HepG2 (cell line): ENCODE measurements at regions not wholly inside any gene's neighbourhood (a gene's known extent, or its start where the extent isn't known, plus 50 kb on each side); places are given as distances from the start of the nearest gene placed in this dataset.

Experiments used
- AGO2 ChIP-seq: fragments of 200-400 bp; formaldehyde crosslinking; optimal IDR thresholded peaks from 2 replicates; pipeline ENCODE3; 2017; ENCODE audit warnings: mild to moderate bottlenecking, low read depth, low read length, moderate library complexity
- FOXJ3 ChIP-seq: sonication (generic); formaldehyde crosslinking; IDR thresholded peaks from 2 replicates; pipeline ENCODE4 v1.4.0; 2020; ENCODE audit warnings: missing genetic modification reagents, mild to moderate bottlenecking, borderline replicate concordance
- HHEX ChIP-seq: IDR thresholded peaks from 2 replicates; pipeline ENCODE4 v1.6.1; 2016; ENCODE audit warnings: control low read depth
- HNRNPUL1 ChIP-seq: fragments of 200-400 bp; formaldehyde crosslinking; IDR thresholded peaks from 2 replicates; pipeline ENCODE4 v1.6.1; 2017; ENCODE audit warnings: low read depth, mild to moderate bottlenecking, low read length, moderate library complexity
- ISL2 ChIP-seq: sonication (generic); formaldehyde crosslinking; IDR thresholded peaks from 2 replicates; pipeline ENCODE4 v1.5.0; 2020; ENCODE audit warnings: missing genetic modification reagents
- KAT7 ChIP-seq: IDR thresholded peaks from 2 replicates; pipeline ENCODE4 v1.6.1; 2018; ENCODE audit warnings: borderline replicate concordance, missing compliant biosample characterization
- NBN ChIP-seq: fragments of 450-650 bp; conservative IDR thresholded peaks from 2 replicates; pipeline ENCODE4 v1.6.1; 2017
- RFX5 ChIP-seq: IDR thresholded peaks from 2 replicates; pipeline ENCODE4 v1.6.1; 2011; ENCODE audit warnings: low read depth, low read length, improper control_type of control experiment
- TGIF2 ChIP-seq: IDR thresholded peaks from 2 replicates; pipeline ENCODE4 v1.6.1; 2016; ENCODE audit warnings: control low read depth, missing compliant biosample characterization
- ZC3H4 ChIP-seq: sonication (generic); formaldehyde crosslinking; IDR thresholded peaks from 2 replicates; pipeline ENCODE4 v1.4.0; 2020; ENCODE audit warnings: missing genetic modification reagents, borderline replicate concordance
- ZFP41 ChIP-seq: sonication (generic); formaldehyde crosslinking; IDR thresholded peaks from 2 replicates; pipeline ENCODE4 v1.4.0; 2020; ENCODE audit warnings: mild to moderate bottlenecking, missing genetic modification reagents, borderline replicate concordance
- ZNF124 ChIP-seq: sonication (generic); formaldehyde crosslinking; IDR thresholded peaks from 2 replicates; pipeline ENCODE4 v1.4.0; 2020; ENCODE audit warnings: missing genetic modification reagents
- ZNF432 ChIP-seq: sonication (generic); formaldehyde crosslinking; IDR thresholded peaks from 2 replicates; pipeline ENCODE4 v1.5.0; 2020; ENCODE audit warnings: missing genetic modification reagents, mild to moderate bottlenecking, borderline replicate concordance
- ZNF549 ChIP-seq: sonication (generic); formaldehyde crosslinking; IDR thresholded peaks from 2 replicates; pipeline ENCODE4 v1.5.0; 2020; ENCODE audit warnings: missing genetic modification reagents
- ZNF629 ChIP-seq: sonication (generic); formaldehyde crosslinking; conservative IDR thresholded peaks from 2 replicates; pipeline ENCODE4 v1.5.0; 2020; ENCODE audit warnings: missing genetic modification reagents
- ZNF678 ChIP-seq: sonication (generic); formaldehyde crosslinking; IDR thresholded peaks from 2 replicates; pipeline ENCODE4 v1.4.0; 2020; ENCODE audit warnings: mild to moderate bottlenecking, missing genetic modification reagents
- ZNF792 ChIP-seq: IDR thresholded peaks from 2 replicates; pipeline ENCODE4 v1.6.1; 2016
- TF ChIP-seq, protein P1 (sequence below): sonication (generic); formaldehyde crosslinking; IDR thresholded peaks from 2 replicates; pipeline ENCODE4 v1.5.1; 2020; ENCODE audit warnings: missing genetic modification reagents, mild to moderate bottlenecking, borderline replicate concordance
- TF ChIP-seq, protein P2 (sequence below): sonication (generic); formaldehyde crosslinking; IDR thresholded peaks from 2 replicates; pipeline ENCODE4 v1.9.0; 2021; ENCODE audit warnings: missing genetic modification reagents, borderline replicate concordance
- TF ChIP-seq, protein P3 (sequence below): sonication (generic); formaldehyde crosslinking; IDR thresholded peaks from 2 replicates; pipeline ENCODE4 v1.8.1; 2023; ENCODE audit warnings: mild to moderate bottlenecking, inconsistent platforms, moderate library complexity, missing genetic modification reagents, borderline replicate concordance
- TF ChIP-seq, protein P4 (sequence below): sonication (generic); formaldehyde crosslinking; IDR thresholded peaks from 2 replicates; pipeline ENCODE4 v1.4.0; 2020; ENCODE audit warnings: missing genetic modification reagents
- TF ChIP-seq, protein P5 (sequence below): sonication (generic); formaldehyde crosslinking; IDR thresholded peaks from 2 replicates; pipeline ENCODE4 v1.5.1; 2020; ENCODE audit warnings: missing genetic modification reagents, mild to moderate bottlenecking, borderline replicate concordance

DNA sequence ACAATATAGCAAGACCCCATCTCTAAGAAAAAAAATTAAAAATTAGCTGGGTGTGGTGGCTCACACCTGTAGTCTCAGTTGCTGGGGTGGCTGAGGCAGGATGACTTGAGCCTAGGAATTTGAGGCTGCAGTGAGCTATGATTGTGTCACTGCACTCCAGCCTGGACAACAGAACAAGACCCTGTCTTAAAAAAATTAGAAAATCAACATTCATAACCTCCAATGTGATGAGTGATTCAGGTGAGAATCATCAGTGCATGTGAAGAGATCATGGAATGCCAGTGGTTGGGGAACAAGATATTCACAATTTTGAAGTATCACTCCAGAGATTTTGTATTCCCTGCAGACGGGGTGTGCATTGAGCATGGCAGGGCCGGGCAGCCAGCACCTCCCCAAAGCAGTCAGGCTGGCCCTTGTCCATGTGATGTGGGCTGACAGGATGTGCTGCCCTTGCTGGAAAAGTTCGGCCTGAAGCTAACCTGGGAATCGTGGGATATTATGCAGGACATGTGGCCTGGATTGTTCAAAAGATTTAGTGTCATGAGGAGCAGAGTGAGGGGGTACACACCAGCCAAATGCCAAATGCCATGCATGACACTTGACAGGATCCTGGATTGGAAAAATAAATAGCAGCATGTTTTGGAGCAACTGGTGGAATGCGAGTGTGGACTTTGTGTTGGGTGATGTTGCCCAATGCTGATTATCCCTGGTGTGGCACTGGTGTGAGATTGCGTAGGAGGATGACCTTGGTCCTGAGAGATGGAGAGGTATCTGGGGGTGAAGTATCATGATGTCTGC is 189.0 kb downstream of the RGS3 start (continued):
- TF ChIP-seq, protein P1, sequence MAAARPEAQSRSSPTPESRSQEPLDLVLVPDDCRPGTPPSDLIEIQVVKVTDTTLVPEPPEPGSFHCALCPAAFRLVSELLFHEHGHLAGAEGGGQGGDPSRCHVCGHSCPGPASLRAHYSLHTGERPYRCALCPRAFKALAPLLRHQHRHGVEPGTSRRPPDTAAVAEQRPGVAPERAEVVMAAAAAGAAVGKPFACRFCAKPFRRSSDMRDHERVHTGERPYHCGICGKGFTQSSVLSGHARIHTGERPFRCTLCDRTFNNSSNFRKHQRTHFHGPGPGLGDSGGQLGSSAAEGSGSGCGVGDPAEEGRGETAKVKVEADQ (CRISPR knock-in tag): no peak
- TF ChIP-seq ISL2 (peak; percentile 83), ZC3H4 (CRISPR knock-in tag) (no peak), ZNF124 (CRISPR knock-in tag) (peak; percentile 85), AGO2 (no peak), HNRNPUL1 (no peak), TGIF2 (peak; percentile 93), FOXJ3 (CRISPR knock-in tag) (peak; percentile 92; the same call in 1 of the 2 replicates), ZNF432 (CRISPR knock-in tag) (no peak), KAT7 (CRISPR knock-in tag) (peak; percentile 49; the same call in 1 of the 2 replicates), ZNF549 (CRISPR knock-in tag) (no peak), ZNF629 (peak; percentile 63), ZFP41 (CRISPR knock-in tag) (peak; percentile 53; the same call in 1 of the 2 replicates), ZNF678 (CRISPR knock-in tag) (no peak), NBN (no peak), ZNF792 (CRISPR knock-in tag) (peak; percentile 94), RFX5 (no peak), HHEX (CRISPR knock-in tag) (peak; percentile 58)
- TF ChIP-seq, protein P2, sequence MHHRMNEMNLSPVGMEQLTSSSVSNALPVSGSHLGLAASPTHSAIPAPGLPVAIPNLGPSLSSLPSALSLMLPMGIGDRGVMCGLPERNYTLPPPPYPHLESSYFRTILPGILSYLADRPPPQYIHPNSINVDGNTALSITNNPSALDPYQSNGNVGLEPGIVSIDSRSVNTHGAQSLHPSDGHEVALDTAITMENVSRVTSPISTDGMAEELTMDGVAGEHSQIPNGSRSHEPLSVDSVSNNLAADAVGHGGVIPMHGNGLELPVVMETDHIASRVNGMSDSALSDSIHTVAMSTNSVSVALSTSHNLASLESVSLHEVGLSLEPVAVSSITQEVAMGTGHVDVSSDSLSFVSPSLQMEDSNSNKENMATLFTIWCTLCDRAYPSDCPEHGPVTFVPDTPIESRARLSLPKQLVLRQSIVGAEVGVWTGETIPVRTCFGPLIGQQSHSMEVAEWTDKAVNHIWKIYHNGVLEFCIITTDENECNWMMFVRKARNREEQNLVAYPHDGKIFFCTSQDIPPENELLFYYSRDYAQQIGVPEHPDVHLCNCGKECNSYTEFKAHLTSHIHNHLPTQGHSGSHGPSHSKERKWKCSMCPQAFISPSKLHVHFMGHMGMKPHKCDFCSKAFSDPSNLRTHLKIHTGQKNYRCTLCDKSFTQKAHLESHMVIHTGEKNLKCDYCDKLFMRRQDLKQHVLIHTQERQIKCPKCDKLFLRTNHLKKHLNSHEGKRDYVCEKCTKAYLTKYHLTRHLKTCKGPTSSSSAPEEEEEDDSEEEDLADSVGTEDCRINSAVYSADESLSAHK: no peak
- TF ChIP-seq, protein P3, sequence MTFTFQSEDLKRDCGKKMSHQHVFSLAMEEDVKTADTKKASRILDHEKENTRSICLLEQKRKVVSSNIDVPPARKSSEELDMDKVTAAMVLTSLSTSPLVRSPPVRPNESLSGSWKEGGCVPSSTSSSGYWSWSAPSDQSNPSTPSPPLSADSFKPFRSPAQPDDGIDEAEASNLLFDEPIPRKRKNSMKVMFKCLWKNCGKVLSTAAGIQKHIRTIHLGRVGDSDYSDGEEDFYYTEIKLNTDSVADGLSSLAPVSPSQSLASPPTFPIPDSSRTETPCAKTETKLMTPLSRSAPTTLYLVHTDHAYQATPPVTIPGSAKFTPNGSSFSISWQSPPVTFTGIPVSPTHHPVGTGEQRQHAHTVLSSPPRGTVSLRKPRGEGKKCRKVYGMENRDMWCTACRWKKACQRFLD: no peak
- TF ChIP-seq, protein P4, sequence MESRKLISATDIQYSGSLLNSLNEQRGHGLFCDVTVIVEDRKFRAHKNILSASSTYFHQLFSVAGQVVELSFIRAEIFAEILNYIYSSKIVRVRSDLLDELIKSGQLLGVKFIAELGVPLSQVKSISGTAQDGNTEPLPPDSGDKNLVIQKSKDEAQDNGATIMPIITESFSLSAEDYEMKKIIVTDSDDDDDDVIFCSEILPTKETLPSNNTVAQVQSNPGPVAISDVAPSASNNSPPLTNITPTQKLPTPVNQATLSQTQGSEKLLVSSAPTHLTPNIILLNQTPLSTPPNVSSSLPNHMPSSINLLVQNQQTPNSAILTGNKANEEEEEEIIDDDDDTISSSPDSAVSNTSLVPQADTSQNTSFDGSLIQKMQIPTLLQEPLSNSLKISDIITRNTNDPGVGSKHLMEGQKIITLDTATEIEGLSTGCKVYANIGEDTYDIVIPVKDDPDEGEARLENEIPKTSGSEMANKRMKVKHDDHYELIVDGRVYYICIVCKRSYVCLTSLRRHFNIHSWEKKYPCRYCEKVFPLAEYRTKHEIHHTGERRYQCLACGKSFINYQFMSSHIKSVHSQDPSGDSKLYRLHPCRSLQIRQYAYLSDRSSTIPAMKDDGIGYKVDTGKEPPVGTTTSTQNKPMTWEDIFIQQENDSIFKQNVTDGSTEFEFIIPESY: peak; percentile 78
- TF ChIP-seq, protein P5, sequence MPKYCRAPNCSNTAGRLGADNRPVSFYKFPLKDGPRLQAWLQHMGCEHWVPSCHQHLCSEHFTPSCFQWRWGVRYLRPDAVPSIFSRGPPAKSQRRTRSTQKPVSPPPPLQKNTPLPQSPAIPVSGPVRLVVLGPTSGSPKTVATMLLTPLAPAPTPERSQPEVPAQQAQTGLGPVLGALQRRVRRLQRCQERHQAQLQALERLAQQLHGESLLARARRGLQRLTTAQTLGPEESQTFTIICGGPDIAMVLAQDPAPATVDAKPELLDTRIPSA (CRISPR knock-in tag): no peak
